HL-60 (cell line): ENCODE measurements at regions not wholly inside any gene's neighbourhood (a gene's known extent, or its start where the extent isn't known, plus 50 kb on each side); places are given as distances from the start of the nearest gene placed in this dataset.

Experiments
- GABPA ChIP-seq: IDR thresholded peaks from 2 replicates; pipeline ENCODE4 v1.6.1; 2012; ENCODE audit warnings: low read depth
- POLR2AphosphoS5 ChIP-seq: IDR thresholded peaks from 2 replicates; pipeline ENCODE4 v1.6.1; 2012; ENCODE audit warnings: low read depth
- SPI1 ChIP-seq: IDR thresholded peaks from 2 replicates; pipeline ENCODE4 v1.6.1; 2012; ENCODE audit warnings: low read depth, mild to moderate bottlenecking, borderline replicate concordance
- TF ChIP-seq, protein P1 (sequence below): IDR thresholded peaks from one replicate; pipeline ENCODE4 v1.5.1; 2011; ENCODE audit warnings: low read length, control low read depth, inconsistent platforms; ENCODE audit not compliant: insufficient read depth
- TF ChIP-seq, protein P2 (sequence below): IDR thresholded peaks from 2 replicates; pipeline ENCODE4 v1.6.1; 2012; ENCODE audit warnings: low read depth; ENCODE audit not compliant: insufficient replicate concordance

DNA sequence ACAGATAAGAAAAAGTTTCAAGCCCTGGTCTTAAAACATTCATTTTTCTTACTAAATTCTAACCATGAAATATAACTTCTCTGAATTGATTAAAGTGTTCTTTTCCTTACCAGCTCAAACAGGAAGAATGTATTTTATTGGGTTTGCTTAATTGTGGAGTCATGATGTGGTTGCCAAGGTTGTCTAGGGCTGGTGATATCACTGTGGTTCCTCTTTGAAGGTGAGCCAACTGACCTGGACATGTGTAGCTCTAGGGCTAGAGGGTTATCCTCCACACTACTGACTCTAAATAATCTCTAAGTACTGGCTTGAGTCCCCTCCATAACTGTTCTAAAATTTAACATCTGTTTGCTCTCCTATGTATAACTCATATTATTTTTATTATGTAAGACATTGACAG lies 529.6 kb downstream of the PIK3C3 start:
- TF ChIP-seq, protein P1, sequence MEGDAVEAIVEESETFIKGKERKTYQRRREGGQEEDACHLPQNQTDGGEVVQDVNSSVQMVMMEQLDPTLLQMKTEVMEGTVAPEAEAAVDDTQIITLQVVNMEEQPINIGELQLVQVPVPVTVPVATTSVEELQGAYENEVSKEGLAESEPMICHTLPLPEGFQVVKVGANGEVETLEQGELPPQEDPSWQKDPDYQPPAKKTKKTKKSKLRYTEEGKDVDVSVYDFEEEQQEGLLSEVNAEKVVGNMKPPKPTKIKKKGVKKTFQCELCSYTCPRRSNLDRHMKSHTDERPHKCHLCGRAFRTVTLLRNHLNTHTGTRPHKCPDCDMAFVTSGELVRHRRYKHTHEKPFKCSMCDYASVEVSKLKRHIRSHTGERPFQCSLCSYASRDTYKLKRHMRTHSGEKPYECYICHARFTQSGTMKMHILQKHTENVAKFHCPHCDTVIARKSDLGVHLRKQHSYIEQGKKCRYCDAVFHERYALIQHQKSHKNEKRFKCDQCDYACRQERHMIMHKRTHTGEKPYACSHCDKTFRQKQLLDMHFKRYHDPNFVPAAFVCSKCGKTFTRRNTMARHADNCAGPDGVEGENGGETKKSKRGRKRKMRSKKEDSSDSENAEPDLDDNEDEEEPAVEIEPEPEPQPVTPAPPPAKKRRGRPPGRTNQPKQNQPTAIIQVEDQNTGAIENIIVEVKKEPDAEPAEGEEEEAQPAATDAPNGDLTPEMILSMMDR: no peak
- TF ChIP-seq POLR2AphosphoS5 (no peak), SPI1 (no peak), GABPA (no peak)
- TF ChIP-seq, protein P2, sequence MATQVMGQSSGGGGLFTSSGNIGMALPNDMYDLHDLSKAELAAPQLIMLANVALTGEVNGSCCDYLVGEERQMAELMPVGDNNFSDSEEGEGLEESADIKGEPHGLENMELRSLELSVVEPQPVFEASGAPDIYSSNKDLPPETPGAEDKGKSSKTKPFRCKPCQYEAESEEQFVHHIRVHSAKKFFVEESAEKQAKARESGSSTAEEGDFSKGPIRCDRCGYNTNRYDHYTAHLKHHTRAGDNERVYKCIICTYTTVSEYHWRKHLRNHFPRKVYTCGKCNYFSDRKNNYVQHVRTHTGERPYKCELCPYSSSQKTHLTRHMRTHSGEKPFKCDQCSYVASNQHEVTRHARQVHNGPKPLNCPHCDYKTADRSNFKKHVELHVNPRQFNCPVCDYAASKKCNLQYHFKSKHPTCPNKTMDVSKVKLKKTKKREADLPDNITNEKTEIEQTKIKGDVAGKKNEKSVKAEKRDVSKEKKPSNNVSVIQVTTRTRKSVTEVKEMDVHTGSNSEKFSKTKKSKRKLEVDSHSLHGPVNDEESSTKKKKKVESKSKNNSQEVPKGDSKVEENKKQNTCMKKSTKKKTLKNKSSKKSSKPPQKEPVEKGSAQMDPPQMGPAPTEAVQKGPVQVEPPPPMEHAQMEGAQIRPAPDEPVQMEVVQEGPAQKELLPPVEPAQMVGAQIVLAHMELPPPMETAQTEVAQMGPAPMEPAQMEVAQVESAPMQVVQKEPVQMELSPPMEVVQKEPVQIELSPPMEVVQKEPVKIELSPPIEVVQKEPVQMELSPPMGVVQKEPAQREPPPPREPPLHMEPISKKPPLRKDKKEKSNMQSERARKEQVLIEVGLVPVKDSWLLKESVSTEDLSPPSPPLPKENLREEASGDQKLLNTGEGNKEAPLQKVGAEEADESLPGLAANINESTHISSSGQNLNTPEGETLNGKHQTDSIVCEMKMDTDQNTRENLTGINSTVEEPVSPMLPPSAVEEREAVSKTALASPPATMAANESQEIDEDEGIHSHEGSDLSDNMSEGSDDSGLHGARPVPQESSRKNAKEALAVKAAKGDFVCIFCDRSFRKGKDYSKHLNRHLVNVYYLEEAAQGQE: no peak
